Breast epithelium (tissue), 3 donors: ENCODE measurements at regions not wholly inside any gene's neighbourhood (a gene's known extent, or its start where the extent isn't known, plus 50 kb on each side); places are given as distances from the start of the nearest gene placed in this dataset.

Experiments used
- POLR2A ChIP-seq: fragments of 450-650 bp; IDR thresholded peaks from one replicate; pipeline ENCODE4 v1.6.1; 2016; ENCODE audit warnings: antibody characterized with exemption, mild to moderate bottlenecking, moderate library complexity
- POLR2AphosphoS5 ChIP-seq, 3 donors: sonication (generic); formaldehyde crosslinking; IDR thresholded peaks; one replicate each; pipeline ENCODE4 v1.6.1; 2017; ENCODE audit warnings: antibody characterized with exemption in 3 of 3
- TF ChIP-seq, protein P1 (sequence below), 3 donors: fragments of 450-650 bp; IDR thresholded peaks; one replicate each; pipeline ENCODE4 v1.5.1; 2016 to 2017; ENCODE audit warnings: antibody characterized with exemption in 3 of 3, mild to moderate bottlenecking in 3 of 3, moderate library complexity in 3 of 3

- TF ChIP-seq, protein P1, sequence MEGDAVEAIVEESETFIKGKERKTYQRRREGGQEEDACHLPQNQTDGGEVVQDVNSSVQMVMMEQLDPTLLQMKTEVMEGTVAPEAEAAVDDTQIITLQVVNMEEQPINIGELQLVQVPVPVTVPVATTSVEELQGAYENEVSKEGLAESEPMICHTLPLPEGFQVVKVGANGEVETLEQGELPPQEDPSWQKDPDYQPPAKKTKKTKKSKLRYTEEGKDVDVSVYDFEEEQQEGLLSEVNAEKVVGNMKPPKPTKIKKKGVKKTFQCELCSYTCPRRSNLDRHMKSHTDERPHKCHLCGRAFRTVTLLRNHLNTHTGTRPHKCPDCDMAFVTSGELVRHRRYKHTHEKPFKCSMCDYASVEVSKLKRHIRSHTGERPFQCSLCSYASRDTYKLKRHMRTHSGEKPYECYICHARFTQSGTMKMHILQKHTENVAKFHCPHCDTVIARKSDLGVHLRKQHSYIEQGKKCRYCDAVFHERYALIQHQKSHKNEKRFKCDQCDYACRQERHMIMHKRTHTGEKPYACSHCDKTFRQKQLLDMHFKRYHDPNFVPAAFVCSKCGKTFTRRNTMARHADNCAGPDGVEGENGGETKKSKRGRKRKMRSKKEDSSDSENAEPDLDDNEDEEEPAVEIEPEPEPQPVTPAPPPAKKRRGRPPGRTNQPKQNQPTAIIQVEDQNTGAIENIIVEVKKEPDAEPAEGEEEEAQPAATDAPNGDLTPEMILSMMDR (IDR thresholded peaks at IDR 0.05), result no peak
- TF ChIP-seq POLR2A (no peak), POLR2AphosphoS5 (IDR thresholded peaks at IDR 0.05) (no peak)
Observed at GRCh38 chr5:130386155-130386554, 481.9 kb downstream of the CHSY3 start.
